ENCODE measurements at regions not wholly inside any gene's neighbourhood (a gene's known extent, or its start where the extent isn't known, plus 50 kb on each side); places are given as distances from the start of the nearest gene placed in this dataset.
A peak's percentile ranks its signal among the peaks of the same experiment; 100 is the strongest.

GRCh38 chr6:111994791-111995190 is 59.1 kb upstream of the CCN6 start:
- peaks cover 0 to 12% (median 4%) of the 10 kb centered on the region in 12 donors for H3K4me1 ChIP-seq
- DNase-seq: no peak
- H3K4me3 ChIP-seq: no peak overlapping the region
- ATAC-seq: no peak
- no peak for TF ChIP-seq POLR2A (IDR thresholded peaks at IDR 0.05)
- no peak for TF ChIP-seq CTCF (IDR thresholded peaks at IDR 0.05)
- no peaks in the 10 kb centered on the region for H3K9me3 ChIP-seq
- 95 to 97% (median 95%) methylated on average over 6 of the region's 6 CpGs for WGBS, 4 donors
- no peaks in the 10 kb centered on the region for H3K36me3 ChIP-seq
- H3K27ac ChIP-seq: no peak overlapping the region
- intact Hi-C loops (cut with DNase I): loop anchor here in 8 of 10 donors (5.0 to 10.0 kb wide), 8 partner anchors 48 to 272 kb away; partner anchors contain the start of gene FYN (in 5 of the 8)
- no peaks in the 10 kb centered on the region for H3K27me3 ChIP-seq

- Histone ChIP-seq H3K36me3 (no peaks in the 10 kb centered on the region), H3K27ac (no peak overlapping the region), H3K4me3 (no peak overlapping the region), H3K4me1 (peaks cover 0 to 12% (median 4%) of the 10 kb centered on the region in 12 donors), H3K27me3 (no peaks in the 10 kb centered on the region), H3K9me3 (no peaks in the 10 kb centered on the region)
- WGBS, 4 donors: 92 to 100% (median 98%) methylated on average over 2 of the region's 2 CpGs
- no peak for DNase-seq
- TF ChIP-seq CTCF (IDR thresholded peaks at IDR 0.05): no peak
- no peak for TF ChIP-seq POLR2A (IDR thresholded peaks at IDR 0.05)
- ATAC-seq: no peak
- intact Hi-C loops (cut with DNase I): loop anchor here in 8 of 10 donors (5.0 to 10.0 kb wide), 6 partner anchors 47 to 191 kb away; partner anchors contain the start of gene FYN (in 5 of the 8)
These were observed 58.5 kb upstream of the CCN6 start for GRCh38 chr6:111995404-111995803.

- H3K4me3 ChIP-seq: peak overlapping the region in 1 of 12 donors; percentile 42
- no peak overlapping the region for H3K27ac ChIP-seq
- H3K27me3 ChIP-seq: no peaks in the 10 kb centered on the region
- no peaks in the 10 kb centered on the region for H3K36me3 ChIP-seq
- ATAC-seq: no peak
- H3K9me3 ChIP-seq: no peaks in the 10 kb centered on the region
- H3K4me1 ChIP-seq: peaks cover 0 to 12% (median 4%) of the 10 kb centered on the region in 12 donors
- intact Hi-C loops (cut with DNase I): loop anchor here (2.0 to 10.0 kb wide), 10 partner anchors 46 to 288 kb away; partner anchors contain the start of gene FYN (in 6 of the 10)
- no peak for DNase-seq
- TF ChIP-seq POLR2A (IDR thresholded peaks at IDR 0.05) (no peak), CTCF (IDR thresholded peaks at IDR 0.05) (no peak)
- WGBS, 4 donors: 81 to 89% (median 87%) methylated on average over 17 of the region's 17 CpGs
These were observed 57.6 kb upstream of the CCN6 start for GRCh38 chr6:111996144-111996865.

- H3K27me3 ChIP-seq: no peaks in the 10 kb centered on the region
- DNase-seq: peak; percentile 80 to 91 (median 85)
- peak; percentile 81 to 94 (median 91) for TF ChIP-seq CTCF (IDR thresholded peaks at IDR 0.05)
- TF ChIP-seq POLR2A (IDR thresholded peaks at IDR 0.05): no peak
- 18 to 23% (median 22%) methylated on average over 23 of the region's 23 CpGs for whole genome bisulfite sequencing, 4 donors
- H3K4me1 ChIP-seq: peaks cover 0 to 12% (median 4%) of the 10 kb centered on the region in 12 donors
- intact Hi-C loops (cut with DNase I): loop anchor here (1.0 to 10.0 kb wide), 13 partner anchors 45 to 288 kb away; partner anchors contain the start of gene FYN (in 6 of the 10)
- H3K4me3 ChIP-seq: peak overlapping the region in 10 of 12 donors; percentile 1 to 42 (median 23)
- H3K36me3 ChIP-seq: no peaks in the 10 kb centered on the region
- no peaks in the 10 kb centered on the region for H3K9me3 ChIP-seq
- H3K27ac ChIP-seq: peak overlapping the region in 7 of 12 donors; percentile 22 to 57 (median 45)
- peak; percentile 70 to 94 (median 92) for ATAC-seq
These were observed 56.6 kb upstream of the CCN6 start for GRCh38 chr6:111997078-111997852.

Data from heart left ventricle (tissue), 16 donors.